Keratinocyte (primary cell): ENCODE measurements at regions not wholly inside any gene's neighbourhood (a gene's known extent, or its start where the extent isn't known, plus 50 kb on each side); places are given as distances from the start of the nearest gene placed in this dataset.

Experiments
- EZH2 ChIP-seq: IDR thresholded peaks from one replicate; pipeline ENCODE4 v1.6.1; 2012; ENCODE audit warnings: inconsistent platforms, mild to moderate bottlenecking, low read length, moderate library complexity
- TF ChIP-seq, protein P1 (sequence below), 3 experiments: IDR thresholded peaks in 1 of 3; conservative IDR thresholded peaks in 1 of 3; optimal IDR thresholded peaks in 1 of 3; 2 replicates in 2 of 3; 3 replicates in 1 of 3; pipeline versions ENCODE3 to v1.5.1; 2011; ENCODE audit warnings: low read length in 3 of 3, mild to moderate bottlenecking in 3 of 3, moderate library complexity in 2 of 3, control low read depth in 1 of 3, inconsistent platforms in 1 of 3; ENCODE audit not compliant: insufficient read depth in 2 of 3; ENCODE audit errors: extremely low read depth in 1 of 3

DNA sequence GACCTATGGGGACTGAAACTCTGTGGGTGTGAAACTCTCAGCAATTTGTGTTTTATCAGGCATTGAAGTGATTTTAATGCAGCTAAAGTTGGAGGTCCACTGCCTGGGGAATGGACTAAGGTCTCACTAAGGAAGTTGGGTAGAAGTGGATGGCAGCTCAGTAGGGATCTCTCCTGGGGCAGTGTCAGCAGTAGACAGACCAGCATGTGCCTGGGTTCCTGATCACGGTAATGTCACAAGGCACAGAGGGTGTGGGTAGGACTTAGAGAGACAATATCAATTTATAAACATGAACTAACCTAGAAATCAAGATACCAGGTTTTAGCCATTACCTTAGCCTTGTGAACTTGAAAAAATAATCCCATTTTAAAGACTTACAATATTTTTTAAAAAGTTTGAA, 380.3 kb upstream of the LCORL start:
- TF ChIP-seq, protein P1, sequence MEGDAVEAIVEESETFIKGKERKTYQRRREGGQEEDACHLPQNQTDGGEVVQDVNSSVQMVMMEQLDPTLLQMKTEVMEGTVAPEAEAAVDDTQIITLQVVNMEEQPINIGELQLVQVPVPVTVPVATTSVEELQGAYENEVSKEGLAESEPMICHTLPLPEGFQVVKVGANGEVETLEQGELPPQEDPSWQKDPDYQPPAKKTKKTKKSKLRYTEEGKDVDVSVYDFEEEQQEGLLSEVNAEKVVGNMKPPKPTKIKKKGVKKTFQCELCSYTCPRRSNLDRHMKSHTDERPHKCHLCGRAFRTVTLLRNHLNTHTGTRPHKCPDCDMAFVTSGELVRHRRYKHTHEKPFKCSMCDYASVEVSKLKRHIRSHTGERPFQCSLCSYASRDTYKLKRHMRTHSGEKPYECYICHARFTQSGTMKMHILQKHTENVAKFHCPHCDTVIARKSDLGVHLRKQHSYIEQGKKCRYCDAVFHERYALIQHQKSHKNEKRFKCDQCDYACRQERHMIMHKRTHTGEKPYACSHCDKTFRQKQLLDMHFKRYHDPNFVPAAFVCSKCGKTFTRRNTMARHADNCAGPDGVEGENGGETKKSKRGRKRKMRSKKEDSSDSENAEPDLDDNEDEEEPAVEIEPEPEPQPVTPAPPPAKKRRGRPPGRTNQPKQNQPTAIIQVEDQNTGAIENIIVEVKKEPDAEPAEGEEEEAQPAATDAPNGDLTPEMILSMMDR (optimal IDR thresholded peaks at IDR 0.05 in 1 of 3, IDR thresholded peaks at IDR 0.05 in 1 of 3, conservative IDR thresholded peaks at IDR 0.05 in 1 of 3; ENCODE audit: extremely low read depth in 1 of 3, insufficient read depth in 2 of 3, low read length in 3 of 3): no peak
- TF ChIP-seq EZH2: no peak
